ENCODE measurements at regions not wholly inside any gene's neighbourhood (a gene's known extent, or its start where the extent isn't known, plus 50 kb on each side); places are given as distances from the start of the nearest gene placed in this dataset.

DNA sequence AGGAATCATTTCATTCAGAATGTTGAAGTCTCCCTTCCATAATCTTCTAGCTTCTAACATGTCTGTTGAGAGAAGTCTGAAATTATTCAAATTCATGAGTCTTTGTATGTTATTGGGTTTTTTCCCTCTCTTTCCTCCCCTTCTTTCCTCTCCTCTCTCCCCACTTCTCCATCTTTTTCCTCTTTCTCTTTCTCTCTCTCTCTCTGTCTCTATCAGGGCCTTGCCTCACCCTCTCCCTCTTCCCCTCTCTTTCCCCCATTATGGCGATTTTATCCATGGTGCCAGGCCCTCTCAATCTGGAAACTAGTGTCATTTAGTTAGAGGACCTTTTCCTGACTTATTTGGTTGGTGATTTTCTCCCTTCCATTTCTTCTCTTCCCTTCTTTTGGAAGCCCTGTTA lies 147.3 kb downstream of the SST start:
- TF ChIP-seq EZH2phosphoT487 (IDR thresholded peaks at IDR 0.05; ENCODE audit: borderline replicate concordance), result no peak
- TF ChIP-seq, protein P1, sequence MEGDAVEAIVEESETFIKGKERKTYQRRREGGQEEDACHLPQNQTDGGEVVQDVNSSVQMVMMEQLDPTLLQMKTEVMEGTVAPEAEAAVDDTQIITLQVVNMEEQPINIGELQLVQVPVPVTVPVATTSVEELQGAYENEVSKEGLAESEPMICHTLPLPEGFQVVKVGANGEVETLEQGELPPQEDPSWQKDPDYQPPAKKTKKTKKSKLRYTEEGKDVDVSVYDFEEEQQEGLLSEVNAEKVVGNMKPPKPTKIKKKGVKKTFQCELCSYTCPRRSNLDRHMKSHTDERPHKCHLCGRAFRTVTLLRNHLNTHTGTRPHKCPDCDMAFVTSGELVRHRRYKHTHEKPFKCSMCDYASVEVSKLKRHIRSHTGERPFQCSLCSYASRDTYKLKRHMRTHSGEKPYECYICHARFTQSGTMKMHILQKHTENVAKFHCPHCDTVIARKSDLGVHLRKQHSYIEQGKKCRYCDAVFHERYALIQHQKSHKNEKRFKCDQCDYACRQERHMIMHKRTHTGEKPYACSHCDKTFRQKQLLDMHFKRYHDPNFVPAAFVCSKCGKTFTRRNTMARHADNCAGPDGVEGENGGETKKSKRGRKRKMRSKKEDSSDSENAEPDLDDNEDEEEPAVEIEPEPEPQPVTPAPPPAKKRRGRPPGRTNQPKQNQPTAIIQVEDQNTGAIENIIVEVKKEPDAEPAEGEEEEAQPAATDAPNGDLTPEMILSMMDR (conservative IDR thresholded peaks at IDR 0.05; ENCODE audit: low read length), result no peak

Data from Loucy (cell line).